ENCODE measurements at regions not wholly inside any gene's neighbourhood (a gene's known extent, or its start where the extent isn't known, plus 50 kb on each side); places are given as distances from the start of the nearest gene placed in this dataset.
"Not testable (repeated sequence)": the region's sequence is repeated elsewhere in the genome, so short reads cannot be mapped to it uniquely, and the experiment has no call there.

- Histone ChIP-seq H3K4me3 (no peak overlapping the region), H3K27ac (no peak overlapping the region)
Measured at GRCh38 chr1:213568929-213569815, 418.6 kb upstream of the PROX1 start.

GRCh38 chr1:213569816-213570150 lies 418.0 kb upstream of the PROX1 start:
- Histone ChIP-seq H3K27ac (no peak overlapping the region), H3K4me3 (no peak overlapping the region)

- no peak overlapping the region for H3K27ac ChIP-seq
- no peak overlapping the region for H3K4me3 ChIP-seq
Measured at GRCh38 chr1:213570487-213570886, 417.3 kb upstream of the PROX1 start.

- Histone ChIP-seq H3K27ac (no peak overlapping the region), H3K4me3 (no peak overlapping the region)
Measured at GRCh38 chr1:213571419-213571818, 416.4 kb upstream of the PROX1 start.

GRCh38 chr1:213571843-213572242 lies 415.9 kb upstream of the PROX1 start:
- no peak overlapping the region for H3K27ac ChIP-seq

GRCh38 chr1:213572912-213573647 lies 414.7 kb upstream of the PROX1 start:
- Histone ChIP-seq H3K27ac (no peak overlapping the region), H3K4me3 (no peak overlapping the region)

More at GRCh38 chr1:213571843-213572242, 415.9 kb upstream of the PROX1 start:
- no peak overlapping the region for H3K4me3 ChIP-seq

- no peak overlapping the region for H3K4me3 ChIP-seq
- H3K27ac ChIP-seq: no peak overlapping the region
Measured at GRCh38 chr1:213573648-213574009, 414.1 kb upstream of the PROX1 start.

- Histone ChIP-seq H3K4me3 (no peak overlapping the region), H3K27ac (no peak overlapping the region)
Measured at GRCh38 chr1:213582976-213583567, 404.7 kb upstream of the PROX1 start.

- Histone ChIP-seq H3K27ac (no peak overlapping the region), H3K4me3 (no peak overlapping the region)
Measured at GRCh38 chr1:213584272-213584671, 403.5 kb upstream of the PROX1 start.

- Histone ChIP-seq H3K4me3 (no peak overlapping the region), H3K27ac (no peak overlapping the region)
Measured at GRCh38 chr1:213585402-213585801, 402.4 kb upstream of the PROX1 start.

- no peak overlapping the region for H3K4me3 ChIP-seq
- H3K27ac ChIP-seq: no peak overlapping the region
Measured at GRCh38 chr1:213585959-213586586, 401.7 kb upstream of the PROX1 start.

- Histone ChIP-seq H3K4me3 (no peak overlapping the region), H3K27ac (no peak overlapping the region)
Measured at GRCh38 chr1:213586587-213586972, 401.2 kb upstream of the PROX1 start.

GRCh38 chr1:213596729-213597128 lies 391.0 kb upstream of the PROX1 start:
- Histone ChIP-seq H3K4me3 (no peak overlapping the region), H3K27ac (no peak overlapping the region)

- no peak overlapping the region for H3K27ac ChIP-seq
- H3K4me3 ChIP-seq: no peak overlapping the region
Measured at GRCh38 chr1:213598263-213598662, 389.5 kb upstream of the PROX1 start.

GRCh38 chr1:213600879-213601278 lies 386.9 kb upstream of the PROX1 start:
- Histone ChIP-seq H3K4me3 (no peak overlapping the region), H3K27ac (no peak overlapping the region)

GRCh38 chr1:213601705-213602104 lies 386.1 kb upstream of the PROX1 start:
- H3K4me3 ChIP-seq, H3K27ac ChIP-seq: not testable (repeated sequence)

GRCh38 chr1:213602796-213603486 lies 384.8 kb upstream of the PROX1 start:
- Histone ChIP-seq H3K4me3 (no peak overlapping the region), H3K27ac (no peak overlapping the region)

- H3K4me3 ChIP-seq: no peak overlapping the region
Measured at GRCh38 chr1:213604477-213604876, 383.3 kb upstream of the PROX1 start.

GRCh38 chr1:213605732-213606131 lies 382.0 kb upstream of the PROX1 start:
- no peak overlapping the region for H3K4me3 ChIP-seq
- no peak overlapping the region for H3K27ac ChIP-seq

More at GRCh38 chr1:213604477-213604876, 383.3 kb upstream of the PROX1 start:
- H3K27ac ChIP-seq: no peak overlapping the region
